ENCODE measurements at regions not wholly inside any gene's neighbourhood (a gene's known extent, or its start where the extent isn't known, plus 50 kb on each side); places are given as distances from the start of the nearest gene placed in this dataset.

DNA sequence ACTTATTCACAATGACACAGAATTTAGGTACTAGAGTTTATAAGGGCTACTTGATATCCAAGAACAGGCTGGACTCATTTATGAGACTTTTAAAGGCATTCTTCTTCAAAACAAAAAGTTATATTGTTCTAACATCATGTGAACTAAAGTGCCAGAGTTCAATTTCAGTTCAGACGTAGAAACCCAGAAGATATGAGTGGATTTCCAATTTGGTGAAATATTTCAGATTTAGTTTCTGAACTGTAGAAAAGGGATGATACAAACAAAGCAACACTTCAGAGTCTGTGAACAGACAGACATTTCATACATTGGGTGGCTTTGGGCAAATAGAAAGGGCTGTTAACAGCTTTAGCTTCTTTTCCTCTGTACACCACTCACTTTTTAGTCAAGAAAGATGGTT, 384.0 kb downstream of the NR2F1-AS1 start:
- H3K9me3 ChIP-seq (ENCODE audit: low read length): no peaks in the 10 kb centered on the region
- no peak overlapping the region for H3K9ac ChIP-seq (ENCODE audit: low read length)
- no peak for TF ChIP-seq SMC3 (conservative IDR thresholded peaks at IDR 0.05; ENCODE audit: poor library complexity)
- no peak for TF ChIP-seq REST (IDR thresholded peaks at IDR 0.05; ENCODE audit: borderline replicate concordance)
- TF ChIP-seq EP300 (conservative IDR thresholded peaks at IDR 0.05; ENCODE audit: poor library complexity, severe bottlenecking): no peak
- TF ChIP-seq, protein P1, sequence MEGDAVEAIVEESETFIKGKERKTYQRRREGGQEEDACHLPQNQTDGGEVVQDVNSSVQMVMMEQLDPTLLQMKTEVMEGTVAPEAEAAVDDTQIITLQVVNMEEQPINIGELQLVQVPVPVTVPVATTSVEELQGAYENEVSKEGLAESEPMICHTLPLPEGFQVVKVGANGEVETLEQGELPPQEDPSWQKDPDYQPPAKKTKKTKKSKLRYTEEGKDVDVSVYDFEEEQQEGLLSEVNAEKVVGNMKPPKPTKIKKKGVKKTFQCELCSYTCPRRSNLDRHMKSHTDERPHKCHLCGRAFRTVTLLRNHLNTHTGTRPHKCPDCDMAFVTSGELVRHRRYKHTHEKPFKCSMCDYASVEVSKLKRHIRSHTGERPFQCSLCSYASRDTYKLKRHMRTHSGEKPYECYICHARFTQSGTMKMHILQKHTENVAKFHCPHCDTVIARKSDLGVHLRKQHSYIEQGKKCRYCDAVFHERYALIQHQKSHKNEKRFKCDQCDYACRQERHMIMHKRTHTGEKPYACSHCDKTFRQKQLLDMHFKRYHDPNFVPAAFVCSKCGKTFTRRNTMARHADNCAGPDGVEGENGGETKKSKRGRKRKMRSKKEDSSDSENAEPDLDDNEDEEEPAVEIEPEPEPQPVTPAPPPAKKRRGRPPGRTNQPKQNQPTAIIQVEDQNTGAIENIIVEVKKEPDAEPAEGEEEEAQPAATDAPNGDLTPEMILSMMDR (IDR thresholded peaks at IDR 0.05; ENCODE audit: poor library complexity, severe bottlenecking): no peak
- no peak for TF ChIP-seq RAD21 (conservative IDR thresholded peaks at IDR 0.05)
- no peak for TF ChIP-seq EZH2 (IDR thresholded peaks at IDR 0.05; ENCODE audit: borderline replicate concordance, insufficient read depth, low read length, poor library complexity, severe bottlenecking)
- TF ChIP-seq TAF1 (IDR thresholded peaks at IDR 0.05; ENCODE audit: low read depth): no peak
- no peak for TF ChIP-seq MXI1 (conservative IDR thresholded peaks at IDR 0.05; ENCODE audit: poor library complexity, severe bottlenecking)
- H3K27ac ChIP-seq (ENCODE audit: low read length): no peak overlapping the region
- H3K4me3 ChIP-seq (ENCODE audit: low read length): no peak overlapping the region
- no peaks in the 10 kb centered on the region for H3K36me3 ChIP-seq (ENCODE audit: insufficient read depth, low read length)
- H3K79me2 ChIP-seq (replicated peaks; ENCODE audit: insufficient read depth, low read length): no peaks in the 10 kb centered on the region
- no peaks in the 10 kb centered on the region for H4K20me1 ChIP-seq (ENCODE audit: insufficient read depth)
- H3K4me2 ChIP-seq (ENCODE audit: low read length): no peak overlapping the region
- no peaks in the 10 kb centered on the region for H3K27me3 ChIP-seq (ENCODE audit: insufficient read depth, low read depth, low read length)
- H3F3A ChIP-seq (ENCODE audit: insufficient read depth, low read length, poor library complexity, severe bottlenecking): no peaks in the 10 kb centered on the region
- no peaks in the 10 kb centered on the region for H3K9me2 ChIP-seq (ENCODE audit: insufficient read depth, low read length)
- H2AFZ ChIP-seq (ENCODE audit: low read depth, low read length): no peak overlapping the region

GRCh38 chr5:93193431-93194347, 387.3 kb downstream of the NR2F1-AS1 start:
- TF ChIP-seq, protein P1 (IDR thresholded peaks at IDR 0.05; ENCODE audit: poor library complexity, severe bottlenecking): no peak
- TF ChIP-seq TAF1 (IDR thresholded peaks at IDR 0.05; ENCODE audit: low read depth) (no peak), RAD21 (conservative IDR thresholded peaks at IDR 0.05) (no peak), REST (IDR thresholded peaks at IDR 0.05; ENCODE audit: borderline replicate concordance) (no peak), EZH2 (IDR thresholded peaks at IDR 0.05; ENCODE audit: borderline replicate concordance, insufficient read depth, low read length, poor library complexity, severe bottlenecking) (no peak), POLR2AphosphoS5 (IDR thresholded peaks at IDR 0.05) (no peak), SMC3 (conservative IDR thresholded peaks at IDR 0.05; ENCODE audit: poor library complexity) (no peak)
- Histone ChIP-seq H3K4me2 (ENCODE audit: low read length) (no peak overlapping the region), H3K9me3 (ENCODE audit: low read length) (no peaks in the 10 kb centered on the region), H4K20me1 (ENCODE audit: insufficient read depth) (no peaks in the 10 kb centered on the region), H3K4me3 (ENCODE audit: low read length) (no peak overlapping the region), H3F3A (ENCODE audit: insufficient read depth, low read length, poor library complexity, severe bottlenecking) (no peaks in the 10 kb centered on the region), H3K9ac (ENCODE audit: low read length) (no peak overlapping the region), H2AFZ (ENCODE audit: low read depth, low read length) (no peak overlapping the region), H3K27ac (ENCODE audit: low read length) (no peak overlapping the region), H3K79me2 (replicated peaks; ENCODE audit: insufficient read depth, low read length) (no peaks in the 10 kb centered on the region), H3K27me3 (ENCODE audit: insufficient read depth, low read depth, low read length) (no peaks in the 10 kb centered on the region), H3K36me3 (ENCODE audit: insufficient read depth, low read length) (no peaks in the 10 kb centered on the region), H3K9me2 (ENCODE audit: insufficient read depth, low read length) (no peaks in the 10 kb centered on the region)
